ENCODE measurements at regions not wholly inside any gene's neighbourhood (a gene's known extent, or its start where the extent isn't known, plus 50 kb on each side); places are given as distances from the start of the nearest gene placed in this dataset.
"Not testable (repeated sequence)": the region's sequence is repeated elsewhere in the genome, so short reads cannot be mapped to it uniquely, and the experiment has no call there.

GRCh38 chr6:94813806-94814205, 763.5 kb upstream of the MANEA start:
- Histone ChIP-seq H3K9me3 (ENCODE audit: control insufficient read depth in 5 of 5, low read length in 5 of 5) (no peaks in the 10 kb centered on the region), H3K4me1 (ENCODE audit: control insufficient read depth in 5 of 5, insufficient read depth in 5 of 5, low read length in 5 of 5) (no peaks in the 10 kb centered on the region), H3K9ac (ENCODE audit: low read length in 5 of 5) (no peak overlapping the region), H3K36me3 (ENCODE audit: control insufficient read depth in 5 of 5, insufficient read depth in 5 of 5, low read length in 5 of 5) (no peaks in the 10 kb centered on the region), H3K27ac (ENCODE audit: low read depth, low read length) (no peak overlapping the region), H3K4me3 (ENCODE audit: low read depth in 1 of 5, low read length in 5 of 5) (no peak overlapping the region), H3K27me3 (ENCODE audit: control insufficient read depth in 5 of 5, insufficient read depth in 4 of 5, low read length in 5 of 5) (no peaks in the 10 kb centered on the region)

GRCh38 chr6:94801344-94801743, 776.0 kb upstream of the MANEA start:
- Histone ChIP-seq H3K9me3 (ENCODE audit: control insufficient read depth in 5 of 5, low read length in 5 of 5) (no peaks in the 10 kb centered on the region), H3K27me3 (ENCODE audit: control insufficient read depth in 5 of 5, insufficient read depth in 4 of 5, low read length in 5 of 5) (no peaks in the 10 kb centered on the region), H3K9ac (ENCODE audit: low read length in 5 of 5) (no peak overlapping the region), H3K4me1 (ENCODE audit: control insufficient read depth in 5 of 5, insufficient read depth in 5 of 5, low read length in 5 of 5) (no peaks in the 10 kb centered on the region), H3K27ac (ENCODE audit: low read depth, low read length) (no peak overlapping the region), H3K4me3 (ENCODE audit: low read depth in 1 of 5, low read length in 5 of 5) (no peak overlapping the region), H3K36me3 (ENCODE audit: control insufficient read depth in 5 of 5, insufficient read depth in 5 of 5, low read length in 5 of 5) (no peaks in the 10 kb centered on the region)

GRCh38 chr6:94785514-94785913, 791.8 kb upstream of the MANEA start:
- Histone ChIP-seq H3K36me3 (ENCODE audit: control insufficient read depth in 5 of 5, insufficient read depth in 5 of 5, low read length in 5 of 5) (no peaks in the 10 kb centered on the region), H3K9ac (ENCODE audit: low read length in 5 of 5) (no peak overlapping the region), H3K9me3 (ENCODE audit: control insufficient read depth in 5 of 5, low read length in 5 of 5) (no peaks in the 10 kb centered on the region), H3K4me1 (ENCODE audit: control insufficient read depth in 5 of 5, insufficient read depth in 5 of 5, low read length in 5 of 5) (no peaks in the 10 kb centered on the region), H3K4me3 (ENCODE audit: low read depth in 1 of 5, low read length in 5 of 5) (no peak overlapping the region), H3K27ac (ENCODE audit: low read depth, low read length) (no peak overlapping the region), H3K27me3 (ENCODE audit: control insufficient read depth in 5 of 5, insufficient read depth in 4 of 5, low read length in 5 of 5) (no peaks in the 10 kb centered on the region)

- H3K9me3 ChIP-seq (ENCODE audit: control insufficient read depth in 5 of 5, low read length in 5 of 5); H3K27me3 ChIP-seq (ENCODE audit: control insufficient read depth in 5 of 5, insufficient read depth in 4 of 5, low read length in 5 of 5); H3K36me3 ChIP-seq (ENCODE audit: control insufficient read depth in 5 of 5, insufficient read depth in 5 of 5, low read length in 5 of 5); H3K4me3 ChIP-seq (ENCODE audit: low read depth in 1 of 5, low read length in 5 of 5); H3K27ac ChIP-seq (ENCODE audit: low read depth, low read length); H3K4me1 ChIP-seq (ENCODE audit: control insufficient read depth in 5 of 5, insufficient read depth in 5 of 5, low read length in 5 of 5); H3K9ac ChIP-seq (ENCODE audit: low read length in 5 of 5): not testable (repeated sequence)
Observed at GRCh38 chr6:94785081-94785480, 792.3 kb upstream of the MANEA start.

DNA sequence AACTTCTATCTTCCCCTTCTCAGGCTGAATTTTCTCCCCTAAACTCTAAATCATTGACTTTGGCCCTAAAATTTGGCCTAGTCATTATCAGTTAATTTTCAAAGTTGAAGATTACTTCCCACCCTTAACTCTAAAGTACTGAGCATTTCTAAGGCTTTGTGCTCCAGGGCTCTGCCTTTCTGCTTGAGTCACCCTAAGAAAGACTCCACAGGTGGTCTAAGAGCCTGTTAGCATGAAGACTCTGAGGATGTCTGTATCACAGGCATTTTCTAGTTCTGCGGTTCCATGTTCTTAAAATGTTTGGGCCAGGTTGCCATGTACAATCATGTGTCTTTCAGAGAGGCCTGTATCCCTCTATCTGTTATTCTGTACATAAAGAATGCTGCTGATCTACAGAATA, 808.1 kb upstream of the MANEA start:
- H3K9me3 ChIP-seq (ENCODE audit: control insufficient read depth in 5 of 5, low read length in 5 of 5), result no peaks in the 10 kb centered on the region
- no peak overlapping the region for H3K27ac ChIP-seq (ENCODE audit: low read depth, low read length)
- no peak overlapping the region for H3K4me3 ChIP-seq (ENCODE audit: low read depth in 1 of 5, low read length in 5 of 5)
- H3K27me3 ChIP-seq (ENCODE audit: control insufficient read depth in 5 of 5, insufficient read depth in 4 of 5, low read length in 5 of 5), result no peaks in the 10 kb centered on the region
- no peaks in the 10 kb centered on the region for H3K36me3 ChIP-seq (ENCODE audit: control insufficient read depth in 5 of 5, insufficient read depth in 5 of 5, low read length in 5 of 5)
- no peaks in the 10 kb centered on the region for H3K4me1 ChIP-seq (ENCODE audit: control insufficient read depth in 5 of 5, insufficient read depth in 5 of 5, low read length in 5 of 5)
- H3K9ac ChIP-seq (ENCODE audit: low read length in 5 of 5), result no peak overlapping the region

- no peak overlapping the region for H3K4me3 ChIP-seq (ENCODE audit: low read depth in 1 of 5, low read length in 5 of 5)
- no peaks in the 10 kb centered on the region for H3K27me3 ChIP-seq (ENCODE audit: control insufficient read depth in 5 of 5, insufficient read depth in 4 of 5, low read length in 5 of 5)
- peaks cover 0 to 3% (median 0%) of the 10 kb centered on the region in 5 donors for H3K9me3 ChIP-seq (ENCODE audit: control insufficient read depth in 5 of 5, low read length in 5 of 5)
- H3K27ac ChIP-seq (ENCODE audit: low read depth, low read length), result no peak overlapping the region
- no peaks in the 10 kb centered on the region for H3K4me1 ChIP-seq (ENCODE audit: control insufficient read depth in 5 of 5, insufficient read depth in 5 of 5, low read length in 5 of 5)
- no peak overlapping the region for H3K9ac ChIP-seq (ENCODE audit: low read length in 5 of 5)
- no peaks in the 10 kb centered on the region for H3K36me3 ChIP-seq (ENCODE audit: control insufficient read depth in 5 of 5, insufficient read depth in 5 of 5, low read length in 5 of 5)
Observed at GRCh38 chr6:94751641-94752329, 825.5 kb upstream of the MANEA start.

DNA sequence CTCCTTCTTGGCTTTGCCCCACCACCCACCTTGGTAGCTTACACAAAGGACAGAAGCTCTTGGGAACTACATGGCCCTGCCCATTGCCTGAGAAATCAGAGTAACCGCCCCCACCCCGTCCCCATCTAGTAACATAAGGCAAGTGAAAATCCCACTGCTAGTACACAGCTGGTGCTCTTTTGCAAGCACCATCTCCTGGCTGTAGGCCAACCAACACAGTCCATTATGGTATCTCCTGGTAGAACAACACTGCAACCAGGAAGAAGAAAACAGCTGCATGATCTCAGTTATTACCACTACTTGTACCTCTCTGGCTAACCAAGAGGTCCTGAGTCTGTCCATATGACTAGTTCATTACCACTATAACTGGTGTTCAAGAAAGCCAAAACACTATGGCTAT, 841.1 kb upstream of the MANEA start:
- Histone ChIP-seq H3K27ac (ENCODE audit: low read depth, low read length) (no peak overlapping the region), H3K9me3 (ENCODE audit: control insufficient read depth in 5 of 5, low read length in 5 of 5) (peaks cover 0 to 3% (median 0%) of the 10 kb centered on the region in 5 donors), H3K4me1 (ENCODE audit: control insufficient read depth in 5 of 5, insufficient read depth in 5 of 5, low read length in 5 of 5) (no peaks in the 10 kb centered on the region), H3K27me3 (ENCODE audit: control insufficient read depth in 5 of 5, insufficient read depth in 4 of 5, low read length in 5 of 5) (no peaks in the 10 kb centered on the region), H3K9ac (ENCODE audit: low read length in 5 of 5) (no peak overlapping the region), H3K36me3 (ENCODE audit: control insufficient read depth in 5 of 5, insufficient read depth in 5 of 5, low read length in 5 of 5) (no peaks in the 10 kb centered on the region), H3K4me3 (ENCODE audit: low read depth in 1 of 5, low read length in 5 of 5) (no peak overlapping the region)

GRCh38 chr6:94735270-94735669, 842.1 kb upstream of the MANEA start:
- H3K36me3 ChIP-seq (ENCODE audit: control insufficient read depth in 5 of 5, insufficient read depth in 5 of 5, low read length in 5 of 5), result no peaks in the 10 kb centered on the region
- no peak overlapping the region for H3K4me3 ChIP-seq (ENCODE audit: low read depth in 1 of 5, low read length in 5 of 5)
- no peaks in the 10 kb centered on the region for H3K27me3 ChIP-seq (ENCODE audit: control insufficient read depth in 5 of 5, insufficient read depth in 4 of 5, low read length in 5 of 5)

DNA sequence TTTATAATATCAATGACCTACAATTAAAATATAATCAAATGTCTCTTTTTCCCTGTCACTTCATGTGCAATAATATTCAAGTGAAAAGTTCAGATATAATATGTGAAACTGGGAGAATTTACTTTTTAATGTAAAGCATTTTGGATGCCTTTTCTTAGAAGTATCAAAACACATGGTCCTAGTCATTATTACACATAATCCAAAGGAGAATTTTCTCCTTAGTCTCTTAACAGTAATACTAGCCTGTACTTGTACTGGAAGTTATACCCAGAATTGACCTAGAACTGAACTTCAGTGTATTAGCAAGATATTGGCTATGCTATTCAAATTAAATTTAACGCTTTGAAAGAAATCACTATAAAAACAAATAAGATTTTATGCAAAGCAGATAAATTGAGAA, 842.6 kb upstream of the MANEA start:
- no peaks in the 10 kb centered on the region for H3K9me3 ChIP-seq (ENCODE audit: control insufficient read depth in 5 of 5, low read length in 5 of 5)
- H3K27me3 ChIP-seq (ENCODE audit: control insufficient read depth in 5 of 5, insufficient read depth in 4 of 5, low read length in 5 of 5), result no peaks in the 10 kb centered on the region
- H3K27ac ChIP-seq (ENCODE audit: low read depth, low read length), result no peak overlapping the region
- H3K4me1 ChIP-seq (ENCODE audit: control insufficient read depth in 5 of 5, insufficient read depth in 5 of 5, low read length in 5 of 5), result no peaks in the 10 kb centered on the region
- no peaks in the 10 kb centered on the region for H3K36me3 ChIP-seq (ENCODE audit: control insufficient read depth in 5 of 5, insufficient read depth in 5 of 5, low read length in 5 of 5)
- no peak overlapping the region for H3K4me3 ChIP-seq (ENCODE audit: low read depth in 1 of 5, low read length in 5 of 5)
- no peak overlapping the region for H3K9ac ChIP-seq (ENCODE audit: low read length in 5 of 5)

More at GRCh38 chr6:94735270-94735669, 842.1 kb upstream of the MANEA start:
- no peak overlapping the region for H3K9ac ChIP-seq (ENCODE audit: low read length in 5 of 5)
- no peaks in the 10 kb centered on the region for H3K4me1 ChIP-seq (ENCODE audit: control insufficient read depth in 5 of 5, insufficient read depth in 5 of 5, low read length in 5 of 5)
- H3K9me3 ChIP-seq (ENCODE audit: control insufficient read depth in 5 of 5, low read length in 5 of 5), result no peaks in the 10 kb centered on the region
- no peak overlapping the region for H3K27ac ChIP-seq (ENCODE audit: low read depth, low read length)

DNA sequence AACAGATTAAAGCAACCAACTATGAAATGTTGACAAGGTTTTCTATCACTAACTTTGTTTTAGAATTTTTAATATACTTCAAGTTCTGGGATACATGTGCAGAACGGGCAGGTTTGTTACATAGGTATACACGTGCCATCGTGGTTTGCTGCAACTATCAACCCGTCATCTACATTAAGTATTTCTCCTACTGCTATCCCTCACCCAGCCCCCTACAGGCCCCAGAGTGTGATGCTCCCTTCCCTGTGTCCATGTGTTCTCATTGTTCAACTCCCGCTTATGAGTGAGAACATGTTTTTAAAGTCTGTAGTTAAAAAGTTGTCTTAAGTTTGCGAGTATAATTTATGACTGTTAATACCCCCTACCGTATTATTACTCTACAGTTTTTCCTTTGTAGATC, 844.3 kb upstream of the MANEA start:
- Histone ChIP-seq H3K9me3 (ENCODE audit: control insufficient read depth in 5 of 5, low read length in 5 of 5) (peaks cover 0 to 3% (median 0%) of the 10 kb centered on the region in 5 donors), H3K27me3 (ENCODE audit: control insufficient read depth in 5 of 5, insufficient read depth in 4 of 5, low read length in 5 of 5) (no peaks in the 10 kb centered on the region), H3K9ac (ENCODE audit: low read length in 5 of 5) (no peak overlapping the region), H3K4me1 (ENCODE audit: control insufficient read depth in 5 of 5, insufficient read depth in 5 of 5, low read length in 5 of 5) (no peaks in the 10 kb centered on the region), H3K4me3 (ENCODE audit: low read depth in 1 of 5, low read length in 5 of 5) (no peak overlapping the region), H3K27ac (ENCODE audit: low read depth, low read length) (no peak overlapping the region), H3K36me3 (ENCODE audit: control insufficient read depth in 5 of 5, insufficient read depth in 5 of 5, low read length in 5 of 5) (no peaks in the 10 kb centered on the region)
